ENCODE measurements at regions not wholly inside any gene's neighbourhood (a gene's known extent, or its start where the extent isn't known, plus 50 kb on each side); places are given as distances from the start of the nearest gene placed in this dataset.

- TF ChIP-seq CTCF (IDR thresholded peaks at IDR 0.05; ENCODE audit: control extremely low read depth in 1 of 3, insufficient read depth in 1 of 3, low read depth in 1 of 3, low read length in 3 of 3), result peak in 2 of 3 experiments; percentile 47 to 71; a peak in 2 of 4 replicates
- no peak for TF ChIP-seq CREB1 (IDR thresholded peaks at IDR 0.05)
- no peak for TF ChIP-seq HDAC2 (IDR thresholded peaks at IDR 0.05; ENCODE audit: borderline replicate concordance in 1 of 2, low read depth in 2 of 2, low read length in 2 of 2)
- TF ChIP-seq RAD21 (IDR thresholded peaks at IDR 0.05 in 1 of 2, conservative IDR thresholded peaks at IDR 0.05 in 1 of 2; ENCODE audit: low read depth in 2 of 2, low read length in 2 of 2), result peak in 1 of 2 experiments; percentile 16; a peak in 1 of 4 replicates
These were observed 171.0 kb downstream of the HRH4 start (continued) for GRCh38 chr18:24631243-24632025.
